Activated CD4-positive, alpha-beta memory T cell treated with anti-CD3 and anti-CD28 coated beads, Interleukin-2, amount 10 ng/mL, durations not matched to agents 7 days and 5 days (primary cell): ENCODE measurements at regions not wholly inside any gene's neighbourhood (a gene's known extent, or its start where the extent isn't known, plus 50 kb on each side); places are given as distances from the start of the nearest gene placed in this dataset.
A peak's percentile ranks its signal among the peaks of the same experiment; 100 is the strongest.

Source experiments
- CTCF ChIA-PET: fragments of 350-600 bp; sonication (Branson Sonifier 250); formaldehyde crosslinking; loops from one replicate; lab custom pipeline; 2021; ENCODE audit warnings: antibody characterized with exemption, inconsistent platforms; lab: Charles Lee
- POLR2A ChIA-PET: fragments of 350-600 bp; sonication (Branson Sonifier 250); formaldehyde crosslinking; loops from one replicate; lab custom pipeline; 2021; ENCODE audit warnings: antibody characterized with exemption; lab: Charles Lee
- DNase-seq: peaks from one replicate; pipeline ENCODE4 v3.0.0-alpha.2; 2020
- H3K27ac Mint-ChIP-seq: one replicate; pipeline ENCODE4 v1.8.0; 2021; ENCODE audit warnings: mild to moderate bottlenecking, mixed read lengths
- H3K27me3 Mint-ChIP-seq: one replicate; pipeline ENCODE4 v1.8.0; 2021; ENCODE audit warnings: mixed read lengths
- H3K36me3 Mint-ChIP-seq: one replicate; pipeline ENCODE4 v1.8.0; 2021; ENCODE audit warnings: low read depth, mixed read lengths
- H3K4me1 Mint-ChIP-seq: one replicate; pipeline ENCODE4 v1.8.0; 2021; ENCODE audit warnings: mixed read lengths
- H3K4me3 Mint-ChIP-seq: one replicate; pipeline ENCODE4 v1.8.0; 2021; ENCODE audit warnings: mild to moderate bottlenecking, mixed read lengths
- H3K9me3 Mint-ChIP-seq: one replicate; pipeline ENCODE4 v1.8.0; 2021; ENCODE audit warnings: mixed read lengths

GRCh38 chr11:109934151-109934550 lies 159.0 kb upstream of the ZC3H12C start:
- ChIA-PET CTCF (no interaction called here), POLR2A (no interaction called here)
- peaks cover 5% of the 10 kb centered on the region for H3K27me3 Mint-ChIP-seq
- no peaks in the 10 kb centered on the region for H3K9me3 Mint-ChIP-seq
- H3K27ac Mint-ChIP-seq: no peak overlapping the region
- H3K4me1 Mint-ChIP-seq: no peaks in the 10 kb centered on the region
- no peaks in the 10 kb centered on the region for H3K36me3 Mint-ChIP-seq
- H3K4me3 Mint-ChIP-seq: no peak overlapping the region
- DNase-seq: no peak

- ChIA-PET POLR2A (no interaction called here), CTCF (no interaction called here)
- no peak for DNase-seq
- Mint-ChIP-seq H3K27ac (no peak overlapping the region), H3K4me3 (no peak overlapping the region), H3K9me3 (no peaks in the 10 kb centered on the region), H3K4me1 (no peaks in the 10 kb centered on the region), H3K27me3 (peaks cover 13% of the 10 kb centered on the region), H3K36me3 (no peaks in the 10 kb centered on the region)
Observed at GRCh38 chr11:109936661-109937180, 156.5 kb upstream of the ZC3H12C start.

- no peaks in the 10 kb centered on the region for H3K9me3 Mint-ChIP-seq
- H3K27me3 Mint-ChIP-seq: peaks cover 13% of the 10 kb centered on the region
- no peak for DNase-seq
- no peak overlapping the region for H3K4me3 Mint-ChIP-seq
- H3K36me3 Mint-ChIP-seq: no peaks in the 10 kb centered on the region
- H3K4me1 Mint-ChIP-seq: no peaks in the 10 kb centered on the region
- no peak overlapping the region for H3K27ac Mint-ChIP-seq
- ChIA-PET CTCF (no interaction called here), POLR2A (no interaction called here)
Observed at GRCh38 chr11:109937968-109938367, 155.2 kb upstream of the ZC3H12C start.

GRCh38 chr11:109939166-109939810 lies 153.9 kb upstream of the ZC3H12C start:
- Mint-ChIP-seq H3K4me3 (no peak overlapping the region), H3K36me3 (no peaks in the 10 kb centered on the region), H3K27me3 (peaks cover 18% of the 10 kb centered on the region), H3K9me3 (no peaks in the 10 kb centered on the region), H3K4me1 (no peaks in the 10 kb centered on the region), H3K27ac (no peak overlapping the region)
- POLR2A ChIA-PET: no interaction called here
- DNase-seq: no peak
- CTCF ChIA-PET: interaction anchor here (0.5 to 1.0 kb wide), 4 partner anchors 11 to 1268 kb away, joined by 3 to 5 read pairs (median 3); no protein-coding TSS in a partner anchor

- no peak overlapping the region for H3K27ac Mint-ChIP-seq
- DNase-seq: no peak
- POLR2A ChIA-PET: no interaction called here
- H3K9me3 Mint-ChIP-seq: no peaks in the 10 kb centered on the region
- no peak overlapping the region for H3K4me3 Mint-ChIP-seq
- H3K36me3 Mint-ChIP-seq: no peaks in the 10 kb centered on the region
- H3K27me3 Mint-ChIP-seq: peaks cover 24% of the 10 kb centered on the region
- CTCF ChIA-PET: no interaction called here
- H3K4me1 Mint-ChIP-seq: peaks cover under 1% of the 10 kb centered on the region
Observed at GRCh38 chr11:109940816-109941215, 152.4 kb upstream of the ZC3H12C start.

- Mint-ChIP-seq H3K27me3 (peaks cover 15% of the 10 kb centered on the region), H3K36me3 (no peaks in the 10 kb centered on the region), H3K4me1 (peaks cover 6% of the 10 kb centered on the region), H3K27ac (no peak overlapping the region), H3K4me3 (no peak overlapping the region), H3K9me3 (no peaks in the 10 kb centered on the region)
- no peak for DNase-seq
- CTCF ChIA-PET: interaction anchor here (1.0 kb wide), 1 partner anchor 155 kb away, joined by 3 read pairs; no protein-coding TSS in a partner anchor
- POLR2A ChIA-PET: no interaction called here
Observed at GRCh38 chr11:109945626-109946321, 147.4 kb upstream of the ZC3H12C start.

- peaks cover 12% of the 10 kb centered on the region for H3K27me3 Mint-ChIP-seq
- peak; percentile 70 for DNase-seq
- CTCF ChIA-PET: interaction anchor here (1.0 kb wide), 1 partner anchor 154 kb away, joined by 3 read pairs; no protein-coding TSS in a partner anchor
- peaks cover 6% of the 10 kb centered on the region for H3K4me1 Mint-ChIP-seq
- POLR2A ChIA-PET: no interaction called here
- H3K4me3 Mint-ChIP-seq: no peak overlapping the region
- H3K27ac Mint-ChIP-seq: no peak overlapping the region
- H3K9me3 Mint-ChIP-seq: no peaks in the 10 kb centered on the region
- H3K36me3 Mint-ChIP-seq: no peaks in the 10 kb centered on the region
Observed at GRCh38 chr11:109946322-109946846, 146.8 kb upstream of the ZC3H12C start.

GRCh38 chr11:109954534-109954933 lies 138.7 kb upstream of the ZC3H12C start:
- POLR2A ChIA-PET: no interaction called here
- CTCF ChIA-PET: no interaction called here
- peaks cover 14% of the 10 kb centered on the region for H3K4me1 Mint-ChIP-seq
- H3K27ac Mint-ChIP-seq: no peak overlapping the region
- no peak overlapping the region for H3K4me3 Mint-ChIP-seq
- no peaks in the 10 kb centered on the region for H3K36me3 Mint-ChIP-seq
- no peak for DNase-seq
- no peaks in the 10 kb centered on the region for H3K9me3 Mint-ChIP-seq
- peaks cover 25% of the 10 kb centered on the region for H3K27me3 Mint-ChIP-seq

GRCh38 chr11:109956124-109956793 lies 136.9 kb upstream of the ZC3H12C start:
- Mint-ChIP-seq H3K4me3 (peak overlapping the region; percentile 3), H3K9me3 (no peaks in the 10 kb centered on the region), H3K36me3 (no peaks in the 10 kb centered on the region), H3K27me3 (peaks cover 25% of the 10 kb centered on the region), H3K27ac (no peak overlapping the region), H3K4me1 (peaks cover 14% of the 10 kb centered on the region)
- ChIA-PET POLR2A (no interaction called here), CTCF (no interaction called here)
- DNase-seq: no peak

GRCh38 chr11:109957000-109957399 lies 136.2 kb upstream of the ZC3H12C start:
- no peak for DNase-seq
- peaks cover 26% of the 10 kb centered on the region for H3K27me3 Mint-ChIP-seq
- POLR2A ChIA-PET: no interaction called here
- no peaks in the 10 kb centered on the region for H3K36me3 Mint-ChIP-seq
- no peak overlapping the region for H3K27ac Mint-ChIP-seq
- CTCF ChIA-PET: no interaction called here
- H3K9me3 Mint-ChIP-seq: no peaks in the 10 kb centered on the region
- H3K4me3 Mint-ChIP-seq: no peak overlapping the region
- H3K4me1 Mint-ChIP-seq: peaks cover 14% of the 10 kb centered on the region

GRCh38 chr11:109957601-109958000 lies 135.6 kb upstream of the ZC3H12C start:
- Mint-ChIP-seq H3K36me3 (no peaks in the 10 kb centered on the region), H3K27me3 (peaks cover 22% of the 10 kb centered on the region), H3K4me1 (peaks cover 14% of the 10 kb centered on the region), H3K27ac (no peak overlapping the region), H3K9me3 (no peaks in the 10 kb centered on the region), H3K4me3 (no peak overlapping the region)
- ChIA-PET CTCF (no interaction called here), POLR2A (no interaction called here)
- DNase-seq: no peak

- Mint-ChIP-seq H3K36me3 (no peaks in the 10 kb centered on the region), H3K27ac (no peak overlapping the region), H3K27me3 (peaks cover 20% of the 10 kb centered on the region), H3K4me1 (peaks cover 14% of the 10 kb centered on the region), H3K9me3 (no peaks in the 10 kb centered on the region), H3K4me3 (no peak overlapping the region)
- ChIA-PET POLR2A (interaction anchor here (0.6 kb wide), 1 partner anchor 13 kb away, joined by 3 read pairs; no protein-coding TSS in a partner anchor), CTCF (no interaction called here)
- no peak for DNase-seq
Observed at GRCh38 chr11:109958131-109958820, 134.9 kb upstream of the ZC3H12C start.
